ENCODE measurements at regions not wholly inside any gene's neighbourhood (a gene's known extent, or its start where the extent isn't known, plus 50 kb on each side); places are given as distances from the start of the nearest gene placed in this dataset.

DNA sequence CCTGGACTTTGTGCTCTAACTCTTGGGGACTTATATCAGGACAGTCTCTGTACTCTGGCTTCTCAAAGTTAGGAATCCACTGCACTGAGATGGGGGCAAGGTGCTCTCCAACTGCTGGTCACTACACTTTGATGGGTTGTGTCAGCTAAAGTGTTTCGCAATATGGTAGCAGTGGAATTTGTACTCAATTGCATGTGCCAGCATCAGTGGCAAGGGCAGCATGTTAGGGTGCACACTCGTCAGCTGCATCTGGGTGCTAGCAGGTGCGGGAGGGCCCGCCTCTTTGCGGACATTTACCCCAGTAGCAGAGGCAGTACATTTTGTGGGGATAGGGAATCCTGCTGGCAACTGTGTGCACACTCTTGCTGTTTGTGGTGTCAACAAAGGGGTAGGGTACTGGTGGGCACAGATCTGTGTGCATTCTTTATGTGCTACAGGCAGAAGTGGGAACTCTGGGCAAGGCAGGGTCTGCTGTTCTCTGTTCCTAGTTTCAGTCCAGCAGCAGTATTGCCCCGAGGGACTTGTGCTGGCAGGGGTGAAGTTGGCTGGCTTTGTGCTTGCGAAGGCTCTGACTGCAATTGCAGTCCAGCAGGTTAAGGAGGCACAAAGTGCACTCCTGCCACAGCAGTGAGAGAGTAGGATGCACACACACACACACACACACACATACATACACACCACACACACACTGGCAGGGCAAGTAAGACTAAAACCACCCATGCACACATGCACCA lies 924.8 kb upstream of the CDH9 start:
- H3K4me1 ChIP-seq (ENCODE audit: control insufficient read depth, extremely low read depth, insufficient read depth, low read length): no peaks in the 10 kb centered on the region
- H3K36me3 ChIP-seq (ENCODE audit: control insufficient read depth in 2 of 2, extremely low read depth in 1 of 2, insufficient read depth in 2 of 2, low read length in 2 of 2): no peaks in the 10 kb centered on the region
- H3K4me2 ChIP-seq (ENCODE audit: insufficient read depth, low read length): no peak overlapping the region
- H3K4me3 ChIP-seq (replicated peaks in 1 of 3; ENCODE audit: insufficient read depth in 1 of 3, low read depth in 1 of 3, low read length in 3 of 3): no peak overlapping the region
- no peaks in the 10 kb centered on the region for H3K27me3 ChIP-seq (ENCODE audit: control insufficient read depth in 2 of 2, insufficient read depth in 2 of 2, low read length in 2 of 2)
- DNase-seq (ENCODE audit: low read depth, low spot score): no peak
- BruUV-seq (replicated peaks): no TSS peak
- H3K9ac ChIP-seq (replicated peaks; ENCODE audit: extremely low read depth, insufficient read depth, low read length): no peak overlapping the region
- H3K9me3 ChIP-seq (replicated peaks; ENCODE audit: control insufficient read depth, insufficient read depth, low read length): peaks cover 1% of the 10 kb centered on the region
- POLR2A ChIA-PET: no interaction called here
- TF ChIP-seq GATA2 (IDR thresholded peaks at IDR 0.05; ENCODE audit: insufficient read depth, insufficient read length, low read depth, low read length) (no peak), EZH2 (IDR thresholded peaks at IDR 0.05; ENCODE audit: borderline replicate concordance, low read depth, low read length, severe bottlenecking) (no peak), MYC (IDR thresholded peaks at IDR 0.05; ENCODE audit: low read depth, low read length) (no peak), POLR2AphosphoS5 (IDR thresholded peaks at IDR 0.05; ENCODE audit: insufficient read depth, low read depth, low read length) (no peak), POLR2A (IDR thresholded peaks at IDR 0.05; ENCODE audit: low read depth, low read length) (no peak), JUN (IDR thresholded peaks at IDR 0.05; ENCODE audit: borderline replicate concordance, insufficient read depth, insufficient read length, low read depth) (no peak), FOS (IDR thresholded peaks at IDR 0.05; ENCODE audit: borderline replicate concordance, insufficient read depth, low read length) (no peak), MAX (IDR thresholded peaks at IDR 0.05; ENCODE audit: insufficient read depth, insufficient read length) (no peak)
- TF ChIP-seq, protein P1, sequence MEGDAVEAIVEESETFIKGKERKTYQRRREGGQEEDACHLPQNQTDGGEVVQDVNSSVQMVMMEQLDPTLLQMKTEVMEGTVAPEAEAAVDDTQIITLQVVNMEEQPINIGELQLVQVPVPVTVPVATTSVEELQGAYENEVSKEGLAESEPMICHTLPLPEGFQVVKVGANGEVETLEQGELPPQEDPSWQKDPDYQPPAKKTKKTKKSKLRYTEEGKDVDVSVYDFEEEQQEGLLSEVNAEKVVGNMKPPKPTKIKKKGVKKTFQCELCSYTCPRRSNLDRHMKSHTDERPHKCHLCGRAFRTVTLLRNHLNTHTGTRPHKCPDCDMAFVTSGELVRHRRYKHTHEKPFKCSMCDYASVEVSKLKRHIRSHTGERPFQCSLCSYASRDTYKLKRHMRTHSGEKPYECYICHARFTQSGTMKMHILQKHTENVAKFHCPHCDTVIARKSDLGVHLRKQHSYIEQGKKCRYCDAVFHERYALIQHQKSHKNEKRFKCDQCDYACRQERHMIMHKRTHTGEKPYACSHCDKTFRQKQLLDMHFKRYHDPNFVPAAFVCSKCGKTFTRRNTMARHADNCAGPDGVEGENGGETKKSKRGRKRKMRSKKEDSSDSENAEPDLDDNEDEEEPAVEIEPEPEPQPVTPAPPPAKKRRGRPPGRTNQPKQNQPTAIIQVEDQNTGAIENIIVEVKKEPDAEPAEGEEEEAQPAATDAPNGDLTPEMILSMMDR (IDR thresholded peaks at IDR 0.05; ENCODE audit: extremely low read depth in 1 of 2, insufficient read depth in 1 of 2, low read depth in 1 of 2, low read length in 2 of 2): no peak
- H4K20me1 ChIP-seq (replicated peaks; ENCODE audit: control insufficient read depth, extremely low read depth, insufficient read depth, low read length): no peaks in the 10 kb centered on the region
- no peaks in the 10 kb centered on the region for H3K79me2 ChIP-seq (ENCODE audit: control insufficient read depth, insufficient read depth, low read length)
- H3K27ac ChIP-seq (ENCODE audit: insufficient read depth, low read depth, low read length): no peak overlapping the region
- dilution Hi-C loops (cut with MboI; ENCODE audit: extremely low pct_ligation_motif_present, low sequenced_read_pairs): no loop called here
- CTCF ChIA-PET: no interaction called here
- no peak for FAIRE-seq
- no peaks in the 10 kb centered on the region for H3K9me1 ChIP-seq (replicated peaks; ENCODE audit: control insufficient read depth, extremely low read depth, insufficient read depth, low read length)
- intact Hi-C loops (cut with micrococcal nuclease): no loop called here
- H2AFZ ChIP-seq (ENCODE audit: low read depth, low read length): no peak overlapping the region

All from endothelial cell of umbilical vein (primary cell).